GM12891 (cell line): ENCODE measurements at regions not wholly inside any gene's neighbourhood (a gene's known extent, or its start where the extent isn't known, plus 50 kb on each side); places are given as distances from the start of the nearest gene placed in this dataset.

Experiments used
- PAX5 ChIP-seq: IDR thresholded peaks from 2 replicates; pipeline ENCODE4 v1.6.1; 2011; ENCODE audit warnings: low read length, moderate library complexity, mild to moderate bottlenecking; ENCODE audit not compliant: insufficient read depth, severe bottlenecking
- POLR2A ChIP-seq: IDR thresholded peaks from 2 replicates; pipeline ENCODE4 v1.6.1; 2011; ENCODE audit warnings: low read depth, low read length, control low read depth
- POLR2AphosphoS5 ChIP-seq: IDR thresholded peaks from 2 replicates; pipeline ENCODE4 v1.6.1; 2011; ENCODE audit warnings: low read depth, low read length, control low read depth
- TAF1 ChIP-seq: IDR thresholded peaks from 2 replicates; pipeline ENCODE4 v1.6.1; 2011; ENCODE audit warnings: low read depth, low read length, control low read depth

GRCh38 chr13:82614086-82614485, 1268.2 kb downstream of the SLITRK1 start:
- TF ChIP-seq POLR2A (no peak), POLR2AphosphoS5 (no peak), PAX5 (no peak), TAF1 (no peak)
